ENCODE measurements at regions not wholly inside any gene's neighbourhood (a gene's known extent, or its start where the extent isn't known, plus 50 kb on each side); places are given as distances from the start of the nearest gene placed in this dataset.

DNA sequence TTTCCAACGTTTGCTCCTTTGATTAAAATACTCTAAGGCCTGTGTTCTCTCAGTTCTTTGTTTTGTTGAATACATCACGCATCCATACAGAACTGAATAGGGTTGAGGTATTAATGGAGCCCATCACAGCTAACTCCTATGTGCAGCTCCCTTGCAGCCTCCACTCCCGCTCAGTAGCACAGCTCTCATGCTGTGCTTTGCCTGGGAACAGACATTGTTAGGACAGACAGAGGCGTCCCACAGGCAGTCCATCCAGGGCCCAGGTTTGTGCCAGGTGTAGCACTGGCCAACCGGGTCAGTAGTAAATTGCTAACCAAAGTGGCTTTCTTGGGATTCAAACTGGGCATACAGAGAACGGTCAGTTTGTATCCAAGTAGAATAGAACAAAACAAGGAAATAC, 644.7 kb upstream of the NRP1 start:
- dilution Hi-C loops (cut with MboI; ENCODE audit: extremely low pct_ligation_motif_present, low sequenced_read_pairs), result no loop called here
- TF ChIP-seq, protein P1, sequence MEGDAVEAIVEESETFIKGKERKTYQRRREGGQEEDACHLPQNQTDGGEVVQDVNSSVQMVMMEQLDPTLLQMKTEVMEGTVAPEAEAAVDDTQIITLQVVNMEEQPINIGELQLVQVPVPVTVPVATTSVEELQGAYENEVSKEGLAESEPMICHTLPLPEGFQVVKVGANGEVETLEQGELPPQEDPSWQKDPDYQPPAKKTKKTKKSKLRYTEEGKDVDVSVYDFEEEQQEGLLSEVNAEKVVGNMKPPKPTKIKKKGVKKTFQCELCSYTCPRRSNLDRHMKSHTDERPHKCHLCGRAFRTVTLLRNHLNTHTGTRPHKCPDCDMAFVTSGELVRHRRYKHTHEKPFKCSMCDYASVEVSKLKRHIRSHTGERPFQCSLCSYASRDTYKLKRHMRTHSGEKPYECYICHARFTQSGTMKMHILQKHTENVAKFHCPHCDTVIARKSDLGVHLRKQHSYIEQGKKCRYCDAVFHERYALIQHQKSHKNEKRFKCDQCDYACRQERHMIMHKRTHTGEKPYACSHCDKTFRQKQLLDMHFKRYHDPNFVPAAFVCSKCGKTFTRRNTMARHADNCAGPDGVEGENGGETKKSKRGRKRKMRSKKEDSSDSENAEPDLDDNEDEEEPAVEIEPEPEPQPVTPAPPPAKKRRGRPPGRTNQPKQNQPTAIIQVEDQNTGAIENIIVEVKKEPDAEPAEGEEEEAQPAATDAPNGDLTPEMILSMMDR (optimal IDR thresholded peaks at IDR 0.05 in 1 of 3, IDR thresholded peaks at IDR 0.05 in 1 of 3, conservative IDR thresholded peaks at IDR 0.05 in 1 of 3; ENCODE audit: extremely low read depth in 1 of 3, insufficient read depth in 2 of 3, low read length in 3 of 3), result no peak
- H2AFZ ChIP-seq (ENCODE audit: control insufficient read depth, low read length), result no peak overlapping the region
- H3K4me1 ChIP-seq (ENCODE audit: control insufficient read depth, extremely low read depth, insufficient read depth, low read length), result no peaks in the 10 kb centered on the region
- no peaks in the 10 kb centered on the region for H4K20me1 ChIP-seq (ENCODE audit: control insufficient read depth, extremely low read depth, insufficient read depth, low read length)
- H3K4me2 ChIP-seq (ENCODE audit: control insufficient read depth, extremely low read depth, insufficient read depth, low read depth, low read length), result no peak overlapping the region
- no peaks in the 10 kb centered on the region for H3K36me3 ChIP-seq (ENCODE audit: control insufficient read depth in 2 of 2, extremely low read depth in 1 of 2, insufficient read depth in 2 of 2, low read length in 2 of 2)
- no peak overlapping the region for H3K9ac ChIP-seq (ENCODE audit: control insufficient read depth, extremely low read depth, insufficient read depth, low read length)
- H3K9me1 ChIP-seq (ENCODE audit: control insufficient read depth, extremely low read depth, insufficient read depth, low read length), result no peaks in the 10 kb centered on the region
- H3K27ac ChIP-seq (ENCODE audit: control insufficient read depth, insufficient read depth, low read length), result no peak overlapping the region
- DNase-seq (ENCODE audit: low read depth, low spot score), result no peak
- no peaks in the 10 kb centered on the region for H3K79me2 ChIP-seq (ENCODE audit: control insufficient read depth, insufficient read depth, low read length)
- no peaks in the 10 kb centered on the region for H3K9me3 ChIP-seq (ENCODE audit: control insufficient read depth, low read depth, low read length)
- no peaks in the 10 kb centered on the region for H3K27me3 ChIP-seq (ENCODE audit: control insufficient read depth, extremely low read depth, insufficient read depth, low read length)
- no peak for FAIRE-seq
- no peak overlapping the region for H3K4me3 ChIP-seq (ENCODE audit: control insufficient read depth in 2 of 3, extremely low read depth in 1 of 3, insufficient read depth in 2 of 3, low read depth in 1 of 3, low read length in 3 of 3)

DNA sequence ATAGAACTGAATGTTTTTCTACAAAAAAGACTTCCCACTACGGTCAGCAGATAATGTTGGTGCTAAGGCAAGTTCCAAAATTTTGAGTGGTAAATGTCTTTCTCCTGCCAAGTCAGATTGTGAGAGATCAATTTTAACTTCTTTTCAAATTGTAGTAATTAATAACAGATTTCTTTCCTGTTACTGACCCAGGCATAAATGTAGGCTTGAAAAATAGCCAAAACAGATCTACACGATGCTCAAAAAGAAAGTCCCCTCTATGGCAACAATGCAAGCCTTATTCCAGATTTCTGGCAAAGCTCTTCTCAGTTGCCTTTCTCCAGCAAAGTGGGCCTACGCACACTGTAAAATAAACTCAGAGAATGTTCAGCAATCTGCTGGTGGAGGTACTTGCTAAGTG, 641.0 kb upstream of the NRP1 start:
- FAIRE-seq, result no peak
- Histone ChIP-seq H2AFZ (ENCODE audit: control insufficient read depth, low read length) (no peak overlapping the region), H3K4me3 (ENCODE audit: control insufficient read depth in 2 of 3, extremely low read depth in 1 of 3, insufficient read depth in 2 of 3, low read depth in 1 of 3, low read length in 3 of 3) (no peak overlapping the region), H3K79me2 (ENCODE audit: control insufficient read depth, insufficient read depth, low read length) (no peaks in the 10 kb centered on the region), H3K27me3 (ENCODE audit: control insufficient read depth, extremely low read depth, insufficient read depth, low read length) (no peaks in the 10 kb centered on the region), H3K9me3 (ENCODE audit: control insufficient read depth, low read depth, low read length) (no peaks in the 10 kb centered on the region), H3K9ac (ENCODE audit: control insufficient read depth, extremely low read depth, insufficient read depth, low read length) (no peak overlapping the region), H3K27ac (ENCODE audit: control insufficient read depth, insufficient read depth, low read length) (no peak overlapping the region), H3K9me1 (ENCODE audit: control insufficient read depth, extremely low read depth, insufficient read depth, low read length) (no peaks in the 10 kb centered on the region), H3K36me3 (ENCODE audit: control insufficient read depth in 2 of 2, extremely low read depth in 1 of 2, insufficient read depth in 2 of 2, low read length in 2 of 2) (no peaks in the 10 kb centered on the region), H4K20me1 (ENCODE audit: control insufficient read depth, extremely low read depth, insufficient read depth, low read length) (no peaks in the 10 kb centered on the region), H3K4me2 (ENCODE audit: control insufficient read depth, extremely low read depth, insufficient read depth, low read depth, low read length) (no peak overlapping the region), H3K4me1 (ENCODE audit: control insufficient read depth, extremely low read depth, insufficient read depth, low read length) (no peaks in the 10 kb centered on the region)
- dilution Hi-C loops (cut with MboI; ENCODE audit: extremely low pct_ligation_motif_present, low sequenced_read_pairs), result no loop called here
- TF ChIP-seq, protein P1 (optimal IDR thresholded peaks at IDR 0.05 in 1 of 3, IDR thresholded peaks at IDR 0.05 in 1 of 3, conservative IDR thresholded peaks at IDR 0.05 in 1 of 3; ENCODE audit: extremely low read depth in 1 of 3, insufficient read depth in 2 of 3, low read length in 3 of 3), result no peak
- no peak for TF ChIP-seq EZH2 (IDR thresholded peaks at IDR 0.05; ENCODE audit: low read length)
- DNase-seq (ENCODE audit: low read depth, low spot score), result no peak

Data from keratinocyte (primary cell).